RPMI7951 (cell line): ENCODE measurements at regions not wholly inside any gene's neighbourhood (a gene's known extent, or its start where the extent isn't known, plus 50 kb on each side); places are given as distances from the start of the nearest gene placed in this dataset.

Experiments
- DNase-seq: peaks from one replicate; pipeline ENCODE4 v3.0.0-alpha.2; 2012; ENCODE audit warnings: low read depth

- peak; percentile 47 for DNase-seq
Measured at GRCh38 chr2:222797261-222797660, 63.6 kb upstream of the ACSL3 start.

GRCh38 chr2:222797871-222798270 lies 63.0 kb upstream of the ACSL3 start:
- DNase-seq = no peak

- no peak for DNase-seq
Measured at GRCh38 chr2:222798528-222798927, 62.3 kb upstream of the ACSL3 start.

GRCh38 chr2:222799262-222799918 lies 61.4 kb upstream of the ACSL3 start:
- no peak for DNase-seq

GRCh38 chr2:222802514-222803196 lies 58.2 kb upstream of the ACSL3 start:
- no peak for DNase-seq

- no peak for DNase-seq
Measured at GRCh38 chr2:222804351-222804750, 56.5 kb upstream of the ACSL3 start.

GRCh38 chr2:222805591-222806304 lies 55.1 kb upstream of the ACSL3 start:
- no peak for DNase-seq

- no peak for DNase-seq
Measured at GRCh38 chr2:222806526-222807137, 54.2 kb upstream of the ACSL3 start.

GRCh38 chr2:222807431-222807830 lies 53.4 kb upstream of the ACSL3 start:
- DNase-seq = no peak

GRCh38 chr2:222809582-222809981 lies 51.3 kb upstream of the ACSL3 start:
- DNase-seq = no peak

- DNase-seq = no peak
Measured at GRCh38 chr2:222810044-222810443, 50.8 kb upstream of the ACSL3 start.
